Activated T-cell treated with anti-CD3 and anti-CD28 coated beads, Interleukin-2, amount 50 U/mL, for 4 hours (primary cell): ENCODE measurements at regions not wholly inside any gene's neighbourhood (a gene's known extent, or its start where the extent isn't known, plus 50 kb on each side); places are given as distances from the start of the nearest gene placed in this dataset.
"Not testable (repeated sequence)": the region's sequence is repeated elsewhere in the genome, so short reads cannot be mapped to it uniquely, and the experiment has no call there.

Experiments used
- ATAC-seq, 2 donors: fragments of 200-7000 bp; cut with Tn5 transposase; one replicate each; pipeline ENCODE4 v1.10.0; 2021
- DNase-seq: peaks from one replicate; pipeline ENCODE4 v3.0.0-alpha.2; 2020
- H3K27me3 Mint-ChIP-seq: one replicate; pipeline ENCODE4 v1.8.0; 2021; ENCODE audit warnings: low read depth, mixed read lengths
- H3K36me3 Mint-ChIP-seq: one replicate; pipeline ENCODE4 v1.8.0; 2022; ENCODE audit warnings: mixed read lengths; ENCODE audit not compliant: insufficient read depth
- H3K4me1 Mint-ChIP-seq: one replicate; pipeline ENCODE4 v1.8.0; 2021; ENCODE audit warnings: low read depth, mixed read lengths
- H3K4me3 Mint-ChIP-seq: one replicate; pipeline ENCODE4 v1.8.0; 2021; ENCODE audit warnings: mild to moderate bottlenecking, moderate library complexity, mixed read lengths
- H3K9me3 Mint-ChIP-seq: one replicate; pipeline ENCODE4 v1.8.0; 2021; ENCODE audit warnings: mixed read lengths

- H3K4me1 Mint-ChIP-seq, result no peaks in the 10 kb centered on the region
- DNase-seq (no peak), ATAC-seq (no peak)
- H3K36me3 Mint-ChIP-seq, result no peaks in the 10 kb centered on the region
- peaks cover 4% of the 10 kb centered on the region for H3K27me3 Mint-ChIP-seq
- peaks cover 6% of the 10 kb centered on the region for H3K9me3 Mint-ChIP-seq
- no peak overlapping the region for H3K4me3 Mint-ChIP-seq
These were observed 123.1 kb downstream of the DMRT2 start for GRCh38 chr9:1173211-1173610.

GRCh38 chr9:1173993-1174392 is 123.8 kb downstream of the DMRT2 start:
- Mint-ChIP-seq H3K4me3 (no peak overlapping the region), H3K36me3 (no peaks in the 10 kb centered on the region), H3K27me3 (peaks cover 4% of the 10 kb centered on the region), H3K9me3 (peaks cover 3% of the 10 kb centered on the region), H3K4me1 (no peaks in the 10 kb centered on the region)
- no peak for DNase-seq
- no peak for ATAC-seq

- H3K4me1 Mint-ChIP-seq, result no peaks in the 10 kb centered on the region
- no peaks in the 10 kb centered on the region for H3K9me3 Mint-ChIP-seq
- no peaks in the 10 kb centered on the region for H3K36me3 Mint-ChIP-seq
- H3K4me3 Mint-ChIP-seq, result no peak overlapping the region
- peaks cover 4% of the 10 kb centered on the region for H3K27me3 Mint-ChIP-seq
- ATAC-seq (no peak), DNase-seq (no peak)
These were observed 129.2 kb downstream of the DMRT2 start for GRCh38 chr9:1179366-1179765.

GRCh38 chr9:1184146-1184545 is 134.0 kb downstream of the DMRT2 start:
- no peak overlapping the region for H3K4me3 Mint-ChIP-seq
- H3K36me3 Mint-ChIP-seq, result no peaks in the 10 kb centered on the region
- DNase-seq (no peak), ATAC-seq (no peak)
- H3K9me3 Mint-ChIP-seq, result peaks cover 5% of the 10 kb centered on the region
- H3K27me3 Mint-ChIP-seq, result peaks cover 3% of the 10 kb centered on the region
- no peaks in the 10 kb centered on the region for H3K4me1 Mint-ChIP-seq

GRCh38 chr9:1187137-1187536 is 137.0 kb downstream of the DMRT2 start:
- not testable (repeated sequence) for H3K36me3 Mint-ChIP-seq, H3K4me1 Mint-ChIP-seq, DNase-seq, H3K9me3 Mint-ChIP-seq, ATAC-seq, H3K27me3 Mint-ChIP-seq, H3K4me3 Mint-ChIP-seq

GRCh38 chr9:1195636-1196035 is 145.5 kb downstream of the DMRT2 start:
- not testable (repeated sequence) for H3K27me3 Mint-ChIP-seq, H3K9me3 Mint-ChIP-seq, DNase-seq, ATAC-seq, H3K4me1 Mint-ChIP-seq, H3K36me3 Mint-ChIP-seq, H3K4me3 Mint-ChIP-seq

- H3K27me3 Mint-ChIP-seq, result peaks cover 2% of the 10 kb centered on the region
- DNase-seq (no peak), ATAC-seq (no peak)
- H3K4me1 Mint-ChIP-seq, result no peaks in the 10 kb centered on the region
- H3K4me3 Mint-ChIP-seq, result no peak overlapping the region
- no peaks in the 10 kb centered on the region for H3K9me3 Mint-ChIP-seq
- no peaks in the 10 kb centered on the region for H3K36me3 Mint-ChIP-seq
These were observed 147.9 kb downstream of the DMRT2 start for GRCh38 chr9:1198085-1198484.

GRCh38 chr9:1200847-1201251 is 150.7 kb downstream of the DMRT2 start:
- ATAC-seq (no peak), DNase-seq (no peak)
- no peaks in the 10 kb centered on the region for H3K4me1 Mint-ChIP-seq
- H3K4me3 Mint-ChIP-seq, result no peak overlapping the region
- peaks cover 2% of the 10 kb centered on the region for H3K27me3 Mint-ChIP-seq
- no peaks in the 10 kb centered on the region for H3K36me3 Mint-ChIP-seq
- no peaks in the 10 kb centered on the region for H3K9me3 Mint-ChIP-seq

- H3K4me1 Mint-ChIP-seq, result no peaks in the 10 kb centered on the region
- ATAC-seq, result no peak
- no peak overlapping the region for H3K4me3 Mint-ChIP-seq
These were observed 151.1 kb downstream of the DMRT2 start for GRCh38 chr9:1201262-1201661.

GRCh38 chr9:1201901-1202300 is 151.7 kb downstream of the DMRT2 start:
- Mint-ChIP-seq H3K4me1 (no peaks in the 10 kb centered on the region), H3K4me3 (no peak overlapping the region), H3K27me3 (peaks cover 2% of the 10 kb centered on the region), H3K36me3 (no peaks in the 10 kb centered on the region), H3K9me3 (no peaks in the 10 kb centered on the region)
- ATAC-seq (no peak), DNase-seq (no peak)

More at GRCh38 chr9:1201262-1201661, 151.1 kb downstream of the DMRT2 start:
- Mint-ChIP-seq H3K36me3 (no peaks in the 10 kb centered on the region), H3K9me3 (no peaks in the 10 kb centered on the region), H3K27me3 (peaks cover 2% of the 10 kb centered on the region)
- no peak for DNase-seq

- ATAC-seq (no peak), DNase-seq (no peak)
- no peaks in the 10 kb centered on the region for H3K36me3 Mint-ChIP-seq
- no peaks in the 10 kb centered on the region for H3K4me1 Mint-ChIP-seq
- no peaks in the 10 kb centered on the region for H3K9me3 Mint-ChIP-seq
- H3K27me3 Mint-ChIP-seq, result peaks cover 3% of the 10 kb centered on the region
- H3K4me3 Mint-ChIP-seq, result no peak overlapping the region
These were observed 152.5 kb downstream of the DMRT2 start for GRCh38 chr9:1202512-1203280.

- H3K4me3 Mint-ChIP-seq, result no peak overlapping the region
These were observed 157.5 kb downstream of the DMRT2 start for GRCh38 chr9:1207686-1208085.

GRCh38 chr9:1208157-1208556 is 158.0 kb downstream of the DMRT2 start:
- H3K4me1 Mint-ChIP-seq, result no peaks in the 10 kb centered on the region

More at GRCh38 chr9:1207686-1208085, 157.5 kb downstream of the DMRT2 start:
- Mint-ChIP-seq H3K27me3 (peaks cover 3% of the 10 kb centered on the region), H3K9me3 (no peaks in the 10 kb centered on the region), H3K36me3 (no peaks in the 10 kb centered on the region), H3K4me1 (no peaks in the 10 kb centered on the region)
- ATAC-seq, result no peak
- no peak for DNase-seq

GRCh38 chr9:1210954-1211353 is 160.8 kb downstream of the DMRT2 start:
- DNase-seq (no peak), ATAC-seq (no peak)
- Mint-ChIP-seq H3K4me3 (no peak overlapping the region), H3K9me3 (no peaks in the 10 kb centered on the region), H3K27me3 (peaks cover 3% of the 10 kb centered on the region), H3K4me1 (no peaks in the 10 kb centered on the region), H3K36me3 (no peaks in the 10 kb centered on the region)

More at GRCh38 chr9:1208157-1208556, 158.0 kb downstream of the DMRT2 start:
- DNase-seq (no peak), ATAC-seq (no peak)
- Mint-ChIP-seq H3K4me3 (no peak overlapping the region), H3K9me3 (no peaks in the 10 kb centered on the region), H3K36me3 (no peaks in the 10 kb centered on the region), H3K27me3 (peaks cover 3% of the 10 kb centered on the region)

- H3K27me3 Mint-ChIP-seq, result no peaks in the 10 kb centered on the region
These were observed 166.4 kb downstream of the DMRT2 start for GRCh38 chr9:1216532-1216931.

More at GRCh38 chr9:1216532-1216931, 166.4 kb downstream of the DMRT2 start:
- ATAC-seq (no peak), DNase-seq (no peak)
- Mint-ChIP-seq H3K4me3 (no peak overlapping the region), H3K36me3 (no peaks in the 10 kb centered on the region), H3K9me3 (no peaks in the 10 kb centered on the region), H3K4me1 (no peaks in the 10 kb centered on the region)
